DND-41 (cell line): ENCODE measurements at regions not wholly inside any gene's neighbourhood (a gene's known extent, or its start where the extent isn't known, plus 50 kb on each side); places are given as distances from the start of the nearest gene placed in this dataset.

Experiments used
- ATAC-seq: fragments of 200-7000 bp; cut with Tn5 transposase; 3 replicates; pipeline ENCODE4 v1.9.1; 2021; ENCODE audit warnings: low read depth; ENCODE audit not compliant: insufficient read depth
- DNase-seq: peaks from one replicate; pipeline ENCODE4 v3.0.0-alpha.2; 2020
- H2AFZ ChIP-seq: 2 replicates; pipeline ENCODE4 v1.6.0; 2012; ENCODE audit warnings: low read depth, low read length
- H3K27ac ChIP-seq: 2 replicates; pipeline ENCODE4 v1.5.1; 2012; ENCODE audit warnings: low read length, inconsistent platforms
- H3K27me3 ChIP-seq: fragments of 200-600 bp; sonication (generic); 2 replicates; pipeline ENCODE4 v1.6.0; 2012; ENCODE audit warnings: low read length, mild to moderate bottlenecking, inconsistent platforms; ENCODE audit not compliant: insufficient read depth, poor library complexity
- H3K36me3 ChIP-seq: 2 replicates; pipeline ENCODE4 v1.5.1; 2012; ENCODE audit warnings: low read length, inconsistent platforms; ENCODE audit not compliant: insufficient read depth
- H3K4me1 ChIP-seq: 2 replicates; pipeline ENCODE4 v1.5.1; 2012; ENCODE audit warnings: mild to moderate bottlenecking, low read length; ENCODE audit not compliant: insufficient read depth
- H3K4me2 ChIP-seq: 2 replicates; pipeline ENCODE4 v1.6.0; 2012; ENCODE audit warnings: mild to moderate bottlenecking, moderate library complexity, low read length, inconsistent platforms; ENCODE audit not compliant: insufficient read depth
- H3K4me3 ChIP-seq, 2 experiments: fragments of 200-600 bp in 1 of 2; shearing (Covaris generic) in 1 of 2; 2 replicates each; pipeline ENCODE4 v1.5.1; 2012 to 2016; ENCODE audit warnings: inconsistent platforms in 2 of 2, low read length in 2 of 2, mild to moderate bottlenecking in 2 of 2, low read depth in 1 of 2, moderate library complexity in 1 of 2
- H3K79me2 ChIP-seq: 2 replicates; pipeline ENCODE4 v1.6.0; 2012; ENCODE audit warnings: low read length, inconsistent platforms; ENCODE audit not compliant: insufficient read depth
- H3K9ac ChIP-seq: 2 replicates; pipeline ENCODE4 v1.6.0; 2012; ENCODE audit warnings: low read depth, mild to moderate bottlenecking, inconsistent platforms, low read length, moderate library complexity
- H3K9me3 ChIP-seq: 2 replicates; pipeline ENCODE4 v1.5.1; 2012; ENCODE audit warnings: low read length, moderate library complexity, mild to moderate bottlenecking, inconsistent platforms; ENCODE audit not compliant: insufficient read depth, severe bottlenecking
- H4K20me1 ChIP-seq: 2 replicates; pipeline ENCODE4 v1.6.0; 2012; ENCODE audit warnings: low read length; ENCODE audit not compliant: insufficient read depth
- EZH2 ChIP-seq: IDR thresholded peaks from 3 replicates; pipeline ENCODE4 v1.6.1; 2012; ENCODE audit warnings: borderline replicate concordance, low read depth, mild to moderate bottlenecking, moderate library complexity, low read length, inconsistent platforms; ENCODE audit not compliant: severe bottlenecking
- TF ChIP-seq, protein P1 (sequence below): IDR thresholded peaks from 2 replicates; pipeline ENCODE4 v1.5.1; 2012; ENCODE audit warnings: borderline replicate concordance, low read length, moderate library complexity, mild to moderate bottlenecking; ENCODE audit not compliant: poor library complexity, severe bottlenecking; ENCODE audit errors: extremely low read depth

DNA sequence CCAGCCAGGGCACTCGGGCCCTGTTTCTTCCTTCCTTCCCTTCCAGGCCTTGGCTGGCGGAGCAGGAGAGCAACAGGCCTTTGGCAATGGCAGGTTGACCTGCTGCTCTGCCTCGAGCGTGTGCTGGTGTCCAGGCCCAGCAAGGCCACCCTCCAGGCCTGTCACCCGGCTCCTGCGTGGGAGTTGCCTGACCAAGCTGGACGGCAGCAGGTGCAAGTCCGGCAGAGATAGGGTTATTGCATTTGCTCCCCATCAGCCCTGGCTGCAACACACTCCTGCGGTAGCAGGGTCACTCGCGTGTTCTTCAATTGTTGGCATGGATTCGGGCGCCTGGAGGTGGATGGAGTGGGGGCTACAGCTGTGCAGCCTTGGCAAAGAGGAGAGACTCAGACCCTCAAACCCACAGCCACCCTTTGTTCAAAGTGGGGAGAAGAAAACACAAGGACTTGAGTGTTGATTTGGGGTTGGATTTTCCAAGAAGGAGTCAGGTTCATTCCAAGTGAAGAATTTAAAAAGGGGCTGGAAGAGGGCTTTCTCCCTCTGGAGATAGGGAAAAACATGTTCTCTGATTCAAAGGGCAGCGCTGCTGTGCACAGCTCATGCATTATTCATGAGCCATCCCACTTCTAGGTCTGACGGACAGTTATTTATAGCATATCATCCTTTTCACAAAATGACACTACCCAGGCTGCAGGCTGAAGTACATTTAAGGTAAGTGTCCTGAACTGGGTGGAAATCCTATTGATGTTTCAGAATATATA is 64.2 kb upstream of the PITRM1 start:
- TF ChIP-seq, protein P1, sequence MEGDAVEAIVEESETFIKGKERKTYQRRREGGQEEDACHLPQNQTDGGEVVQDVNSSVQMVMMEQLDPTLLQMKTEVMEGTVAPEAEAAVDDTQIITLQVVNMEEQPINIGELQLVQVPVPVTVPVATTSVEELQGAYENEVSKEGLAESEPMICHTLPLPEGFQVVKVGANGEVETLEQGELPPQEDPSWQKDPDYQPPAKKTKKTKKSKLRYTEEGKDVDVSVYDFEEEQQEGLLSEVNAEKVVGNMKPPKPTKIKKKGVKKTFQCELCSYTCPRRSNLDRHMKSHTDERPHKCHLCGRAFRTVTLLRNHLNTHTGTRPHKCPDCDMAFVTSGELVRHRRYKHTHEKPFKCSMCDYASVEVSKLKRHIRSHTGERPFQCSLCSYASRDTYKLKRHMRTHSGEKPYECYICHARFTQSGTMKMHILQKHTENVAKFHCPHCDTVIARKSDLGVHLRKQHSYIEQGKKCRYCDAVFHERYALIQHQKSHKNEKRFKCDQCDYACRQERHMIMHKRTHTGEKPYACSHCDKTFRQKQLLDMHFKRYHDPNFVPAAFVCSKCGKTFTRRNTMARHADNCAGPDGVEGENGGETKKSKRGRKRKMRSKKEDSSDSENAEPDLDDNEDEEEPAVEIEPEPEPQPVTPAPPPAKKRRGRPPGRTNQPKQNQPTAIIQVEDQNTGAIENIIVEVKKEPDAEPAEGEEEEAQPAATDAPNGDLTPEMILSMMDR, result no peak
- no peak for TF ChIP-seq EZH2
- no peak overlapping the region for H3K9ac ChIP-seq
- DNase-seq (no peak), ATAC-seq (no peak)
- no peak overlapping the region for H3K27ac ChIP-seq
- no peak overlapping the region for H3K4me2 ChIP-seq
- no peak overlapping the region for H3K4me3 ChIP-seq
- peaks cover 7% of the 10 kb centered on the region for H3K4me1 ChIP-seq
- no peak overlapping the region for H2AFZ ChIP-seq
- no peaks in the 10 kb centered on the region for H4K20me1 ChIP-seq
- no peaks in the 10 kb centered on the region for H3K9me3 ChIP-seq
- H3K27me3 ChIP-seq, result peaks cover 4% of the 10 kb centered on the region
- no peaks in the 10 kb centered on the region for H3K79me2 ChIP-seq
- no peaks in the 10 kb centered on the region for H3K36me3 ChIP-seq

DNA sequence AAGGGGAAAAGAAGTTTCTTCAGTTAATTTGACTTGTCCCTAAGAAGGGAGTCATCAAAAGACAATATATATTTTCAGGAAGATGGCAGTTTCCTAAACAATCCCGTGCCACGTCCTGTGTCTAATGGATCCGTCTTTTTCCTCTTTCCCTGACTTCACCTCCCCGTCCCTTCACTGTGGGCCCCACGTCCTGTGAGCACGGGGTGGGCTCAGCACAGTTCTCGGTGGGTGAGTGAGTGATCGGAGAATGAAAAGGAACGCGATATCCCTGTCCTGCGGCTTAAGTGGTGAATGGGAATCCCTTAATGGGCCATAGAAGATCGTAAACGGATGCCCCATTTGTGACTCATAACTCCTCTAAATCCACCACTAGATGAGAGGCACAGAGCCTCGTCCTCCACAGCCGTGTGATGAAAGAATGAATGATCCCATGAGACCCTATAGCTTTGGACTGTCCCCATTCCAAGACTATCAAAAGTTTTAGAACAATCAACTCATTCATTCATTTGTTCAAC is 63.5 kb upstream of the PITRM1 start:
- DNase-seq, result no peak
- no peaks in the 10 kb centered on the region for H3K79me2 ChIP-seq
- no peak overlapping the region for H3K4me2 ChIP-seq
- no peaks in the 10 kb centered on the region for H3K9me3 ChIP-seq
- H3K4me3 ChIP-seq, result no peak overlapping the region
- H3K27me3 ChIP-seq, result peaks cover 6% of the 10 kb centered on the region
- H3K27ac ChIP-seq, result no peak overlapping the region
- H3K4me1 ChIP-seq, result peaks cover 7% of the 10 kb centered on the region
- no peak for ATAC-seq
- no peaks in the 10 kb centered on the region for H3K36me3 ChIP-seq
- TF ChIP-seq, protein P1, result no peak
- TF ChIP-seq EZH2, result no peak
- H4K20me1 ChIP-seq, result no peaks in the 10 kb centered on the region
- H2AFZ ChIP-seq, result no peak overlapping the region
- H3K9ac ChIP-seq, result no peak overlapping the region

DNA sequence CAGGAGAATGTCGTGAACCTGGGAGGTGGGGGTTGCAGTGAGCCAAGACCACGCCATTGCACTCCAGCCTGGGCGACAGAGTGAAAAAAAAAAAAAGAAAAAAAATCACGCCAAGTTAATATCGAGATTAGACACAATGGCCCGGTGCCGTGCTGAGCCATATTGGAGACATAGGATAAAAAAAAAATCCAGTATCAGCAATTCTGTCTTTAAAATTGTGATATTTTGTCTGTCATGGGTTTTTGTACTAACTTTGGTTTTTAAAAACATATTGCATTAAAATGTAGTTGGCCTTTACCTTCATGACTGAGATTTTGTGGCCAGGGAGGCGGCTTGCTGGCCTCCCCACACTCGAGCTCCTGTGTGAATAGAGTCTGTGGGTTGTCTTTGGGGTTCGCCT is 62.8 kb upstream of the PITRM1 start:
- ATAC-seq, result no peak
- H2AFZ ChIP-seq, result no peak overlapping the region
- TF ChIP-seq EZH2, result no peak
- TF ChIP-seq, protein P1, result no peak

More for the DNA sequence above, 62.8 kb upstream of the PITRM1 start:
- no peak overlapping the region for H3K4me2 ChIP-seq
- no peak overlapping the region for H3K9ac ChIP-seq
- no peaks in the 10 kb centered on the region for H3K9me3 ChIP-seq
- DNase-seq, result no peak
- H4K20me1 ChIP-seq, result no peaks in the 10 kb centered on the region
- no peak overlapping the region for H3K4me3 ChIP-seq
- peaks cover 8% of the 10 kb centered on the region for H3K27me3 ChIP-seq
- no peaks in the 10 kb centered on the region for H3K79me2 ChIP-seq
- H3K27ac ChIP-seq, result no peak overlapping the region
- no peaks in the 10 kb centered on the region for H3K36me3 ChIP-seq
- peaks cover 7% of the 10 kb centered on the region for H3K4me1 ChIP-seq
